ENCODE measurements at regions not wholly inside any gene's neighbourhood (a gene's known extent, or its start where the extent isn't known, plus 50 kb on each side); places are given as distances from the start of the nearest gene placed in this dataset.
"Not testable (repeated sequence)": the region's sequence is repeated elsewhere in the genome, so short reads cannot be mapped to it uniquely, and the experiment has no call there.

DNA sequence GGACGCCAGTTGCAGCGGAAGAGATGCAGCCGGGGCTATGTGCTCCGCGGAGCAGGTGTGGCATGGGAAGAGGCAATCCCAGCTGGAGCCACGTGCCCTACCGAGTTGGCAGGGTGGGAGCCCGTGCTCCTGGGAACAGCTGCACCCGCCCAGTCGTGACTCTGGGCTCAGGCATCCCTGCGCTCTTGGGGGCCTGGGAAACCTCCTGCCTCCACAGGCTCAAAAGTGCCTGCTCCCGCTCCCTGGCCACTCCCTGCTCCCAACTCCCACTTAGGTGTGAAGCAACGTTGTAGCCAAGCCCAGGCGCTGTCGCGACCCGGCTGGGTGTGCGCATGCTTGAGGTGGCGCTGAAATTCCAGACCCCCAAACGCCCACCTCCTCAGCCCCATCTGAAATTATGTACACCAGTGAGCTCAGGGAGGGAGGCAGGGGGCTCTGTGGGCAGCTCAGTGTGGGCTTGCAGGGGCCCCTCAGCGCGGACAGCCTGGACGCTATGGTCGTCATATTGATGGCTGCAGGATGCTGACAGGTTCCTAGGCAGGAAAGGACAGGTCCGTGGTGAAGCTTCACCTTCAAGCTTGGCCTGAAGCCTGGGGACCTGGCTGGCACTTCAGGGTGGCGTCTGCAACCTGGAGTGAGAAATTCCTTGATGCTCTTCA, 429.9 kb downstream of the SLITRK1 start:
- Histone ChIP-seq H3K4me3 (no peak overlapping the region), H3K27me3 (no peaks in the 10 kb centered on the region), H3K9me3 (no peaks in the 10 kb centered on the region), H3K4me1 (peaks cover 0 to 4% (median 0%) of the 10 kb centered on the region in 4 donors), H3K27ac (no peak overlapping the region), H3K36me3 (no peaks in the 10 kb centered on the region)
- TF ChIP-seq POLR2AphosphoS5 (IDR thresholded peaks at IDR 0.05): no peak
- TF ChIP-seq EP300 (IDR thresholded peaks at IDR 0.05): no peak
- TF ChIP-seq CTCF (IDR thresholded peaks at IDR 0.05): no peak
- no peak for TF ChIP-seq POLR2A (IDR thresholded peaks at IDR 0.05)
- intact Hi-C loops (cut with DNase I): no loop called here
- DNase-seq: no peak
- 91 to 94% methylated on average over 26 of the region's 26 CpGs for WGBS, 2 donors

DNA sequence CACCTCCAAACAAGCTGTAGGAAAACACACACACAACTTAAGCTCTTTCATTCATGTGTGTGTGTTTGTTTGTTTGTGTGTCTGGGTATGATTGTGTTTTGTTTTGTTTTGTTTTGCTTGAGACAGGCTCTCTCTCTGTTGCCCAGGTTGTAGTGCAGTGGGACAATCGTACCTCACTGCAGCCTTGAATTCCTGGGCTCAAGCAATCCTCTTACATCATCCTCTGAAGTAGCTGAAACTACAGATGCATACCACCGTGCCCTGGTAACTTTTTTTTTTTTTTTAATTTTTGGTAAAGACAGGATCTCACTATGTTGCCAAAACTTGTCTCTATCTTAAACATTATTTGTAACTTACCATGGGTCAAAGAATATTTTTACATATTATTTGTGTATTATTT, 431.7 kb downstream of the SLITRK1 start:
- WGBS, 2 donors: 52 to 77% methylated on average over 2 of the region's 2 CpGs

GRCh38 chr13:83449668-83450395, 432.4 kb downstream of the SLITRK1 start:
- WGBS, 2 donors: 47 to 62% methylated on average over 3 of the region's 3 CpGs
- no peaks in the 10 kb centered on the region for H3K9me3 ChIP-seq
- no peaks in the 10 kb centered on the region for H3K36me3 ChIP-seq
- DNase-seq: no peak
- intact Hi-C loops (cut with DNase I): no loop called here
- no peak for TF ChIP-seq EP300 (IDR thresholded peaks at IDR 0.05)
- TF ChIP-seq POLR2A (IDR thresholded peaks at IDR 0.05): no peak
- no peak for TF ChIP-seq CTCF (IDR thresholded peaks at IDR 0.05)
- TF ChIP-seq POLR2AphosphoS5 (IDR thresholded peaks at IDR 0.05): no peak
- no peak overlapping the region for H3K4me3 ChIP-seq
- H3K4me1 ChIP-seq: peaks cover 0 to 4% (median 0%) of the 10 kb centered on the region in 4 donors
- H3K27ac ChIP-seq: no peak overlapping the region
- no peaks in the 10 kb centered on the region for H3K27me3 ChIP-seq

More for the DNA sequence above, 431.7 kb downstream of the SLITRK1 start:
- no peaks in the 10 kb centered on the region for H3K27me3 ChIP-seq
- H3K27ac ChIP-seq: no peak overlapping the region
- peaks cover 0 to 4% (median 0%) of the 10 kb centered on the region in 4 donors for H3K4me1 ChIP-seq
- TF ChIP-seq CTCF (IDR thresholded peaks at IDR 0.05) (no peak), POLR2AphosphoS5 (IDR thresholded peaks at IDR 0.05) (no peak), EP300 (IDR thresholded peaks at IDR 0.05) (no peak), POLR2A (IDR thresholded peaks at IDR 0.05) (no peak)
- H3K4me3 ChIP-seq: no peak overlapping the region
- no peaks in the 10 kb centered on the region for H3K36me3 ChIP-seq
- DNase-seq: no peak
- intact Hi-C loops (cut with DNase I): no loop called here
- H3K9me3 ChIP-seq: no peaks in the 10 kb centered on the region

DNA sequence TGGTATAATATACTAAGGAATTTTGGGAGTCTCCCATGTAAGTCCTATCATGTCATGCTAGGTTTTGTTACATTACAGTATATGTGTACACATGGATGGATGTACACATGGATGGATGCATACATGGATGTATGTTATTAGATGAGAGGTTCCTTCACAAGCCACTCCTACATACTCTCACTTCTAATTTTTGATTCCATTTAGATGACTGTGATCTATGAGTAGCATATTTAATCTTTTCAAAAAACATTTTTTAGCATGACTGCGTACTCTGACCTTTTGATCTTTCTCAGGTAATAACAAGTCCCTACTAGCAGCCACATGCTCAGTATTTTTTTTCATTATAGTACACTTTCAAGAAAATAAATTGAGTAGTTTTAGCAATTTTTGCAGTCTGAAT, 441.8 kb downstream of the SLITRK1 start:
- 81 to 94% methylated on average over 1 of the region's 1 CpG for WGBS, 2 donors

DNA sequence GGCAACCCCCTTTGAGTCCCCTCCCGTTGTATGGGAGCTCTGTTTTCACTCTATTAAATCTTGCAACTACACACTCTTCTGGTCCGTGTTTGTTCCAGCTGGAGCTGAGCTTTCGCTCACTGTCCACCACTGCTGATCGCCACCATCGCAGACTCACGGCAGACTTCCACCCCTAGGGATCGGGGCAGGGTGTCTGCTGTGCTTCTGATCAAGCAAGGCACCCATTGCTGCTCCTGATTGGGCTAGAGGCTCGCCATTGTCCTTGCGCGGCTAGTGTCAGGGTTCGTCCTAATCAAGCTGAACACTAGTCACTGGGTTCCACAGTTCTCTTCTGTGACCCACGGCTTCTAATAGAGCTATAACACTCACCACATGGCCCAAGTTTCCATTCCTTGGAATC, 442.8 kb downstream of the SLITRK1 start:
- WGBS, 2 donors: 83 to 89% methylated on average over 12 of the region's 12 CpGs

More for the DNA sequence above, 441.8 kb downstream of the SLITRK1 start:
- no peak overlapping the region for H3K27ac ChIP-seq
- H3K9me3 ChIP-seq: no peaks in the 10 kb centered on the region
- no peaks in the 10 kb centered on the region for H3K4me1 ChIP-seq
- intact Hi-C loops (cut with DNase I): no loop called here
- no peak overlapping the region for H3K4me3 ChIP-seq
- no peaks in the 10 kb centered on the region for H3K27me3 ChIP-seq
- no peak for DNase-seq
- TF ChIP-seq CTCF (IDR thresholded peaks at IDR 0.05) (no peak), POLR2AphosphoS5 (IDR thresholded peaks at IDR 0.05) (no peak), EP300 (IDR thresholded peaks at IDR 0.05) (no peak), POLR2A (IDR thresholded peaks at IDR 0.05) (no peak)
- no peaks in the 10 kb centered on the region for H3K36me3 ChIP-seq

More for the DNA sequence above, 442.8 kb downstream of the SLITRK1 start:
- H3K27ac ChIP-seq; H3K4me1 ChIP-seq; DNase-seq; H3K27me3 ChIP-seq; H3K9me3 ChIP-seq; H3K4me3 ChIP-seq; intact Hi-C loops (cut with DNase I); H3K36me3 ChIP-seq: not testable (repeated sequence)

All from sigmoid colon (tissue), 6 donors.